B cell (primary cell): ENCODE measurements at regions not wholly inside any gene's neighbourhood (a gene's known extent, or its start where the extent isn't known, plus 50 kb on each side); places are given as distances from the start of the nearest gene placed in this dataset.

Experiments
- ATAC-seq: fragments of 200-7000 bp; cut with Tn5 transposase; one replicate; pipeline ENCODE4 v1.10.0; 2021; ENCODE audit warnings: low read depth, mild to moderate bottlenecking, moderate number of reproducible peaks, moderate library complexity
- CTCF ChIA-PET: fragments of 350-600 bp; sonication (Branson Sonifier 250); formaldehyde crosslinking; loops from one replicate; lab custom pipeline; 2021; ENCODE audit warnings: antibody characterized with exemption, inconsistent platforms; lab: Charles Lee
- POLR2A ChIA-PET: fragments of 350-600 bp; sonication (Branson Sonifier 250); formaldehyde crosslinking; loops from one replicate; lab custom pipeline; 2021; ENCODE audit warnings: antibody characterized with exemption; lab: Charles Lee
- DNase-seq: peaks from one replicate; pipeline ENCODE4 v3.0.0; 2013
- H2AFZ ChIP-seq: 2 replicates; pipeline ENCODE4 v1.6.1; 2012; ENCODE audit warnings: mild to moderate bottlenecking, low read depth, low read length; ENCODE audit not compliant: insufficient read depth, poor library complexity, severe bottlenecking
- H3K27ac ChIP-seq, 2 donors: 1 replicate in 1 of 2; 2 replicates in 1 of 2; pipeline ENCODE4 v1.5.1; 2012 to 2013; ENCODE audit warnings: low read length in 2 of 2, mild to moderate bottlenecking in 2 of 2, moderate library complexity in 1 of 2
- H3K27me3 ChIP-seq, 4 experiments: fragments of 200-600 bp in 1 of 4; sonication (generic) in 1 of 4; replicated peaks in 1 of 4; 1 replicate in 2 of 4; 2 replicates in 2 of 4; pipeline versions ENCODE4 v1.6.1 to v1.7.0; 2013 to 2016; ENCODE audit warnings: low read length in 3 of 4, mild to moderate bottlenecking in 2 of 4, mixed read lengths in 1 of 4, moderate library complexity in 1 of 4; ENCODE audit not compliant: insufficient read depth in 4 of 4, control insufficient read depth in 3 of 4; ENCODE audit errors: control extremely low read depth in 1 of 4
- H3K36me3 ChIP-seq, 2 experiments: replicated peaks in 1 of 2; 1 replicate in 1 of 2; 2 replicates in 1 of 2; pipeline versions ENCODE4 v1.6.1 to v1.7.1; 2013; ENCODE audit warnings: low read length in 1 of 2; ENCODE audit not compliant: insufficient read depth in 2 of 2, control insufficient read depth in 1 of 2; ENCODE audit errors: control extremely low read depth in 1 of 2, extremely low read depth in 1 of 2
- H3K4me1 ChIP-seq, 2 donors: fragments of 200-600 bp in 1 of 2; sonication (generic) in 1 of 2; 1 replicate in 1 of 2; 2 replicates in 1 of 2; pipeline versions ENCODE4 v1.5.1 to v1.6.1; 2013 to 2017; ENCODE audit warnings: low read length in 2 of 2; ENCODE audit not compliant: control insufficient read depth in 2 of 2, insufficient read depth in 2 of 2
- H3K4me2 ChIP-seq: replicated peaks from 2 replicates; pipeline ENCODE3; 2012; ENCODE audit warnings: mild to moderate bottlenecking, low read depth, low read length; ENCODE audit not compliant: poor library complexity, severe bottlenecking
- H3K4me3 ChIP-seq, 5 experiments: fragments of 200-600 bp in 1 of 5; sonication (generic) in 1 of 5; 1 replicate in 3 of 5; 2 replicates in 2 of 5; pipeline versions ENCODE4 v1.5.1 to v1.7.0; 2011 to 2016; ENCODE audit warnings: low read length in 4 of 5, mild to moderate bottlenecking in 4 of 5, low read depth in 2 of 5, control low read depth in 1 of 5, moderate library complexity in 1 of 5; ENCODE audit not compliant: insufficient read depth in 1 of 5; ENCODE audit errors: control extremely low read depth in 1 of 5, extremely low read depth in 1 of 5
- H3K79me2 ChIP-seq: fragments of 200-600 bp; sonication (generic); one replicate; pipeline ENCODE4 v1.6.0; 2016; ENCODE audit warnings: low read length; ENCODE audit not compliant: control insufficient read depth, insufficient read depth
- H3K9ac ChIP-seq: fragments of 200-600 bp; sonication (generic); 2 replicates; pipeline ENCODE4 v1.6.1; 2017; ENCODE audit warnings: mild to moderate bottlenecking, low read length, moderate library complexity
- H3K9me3 ChIP-seq, 3 donors: one replicate each; pipeline versions ENCODE4 v1.6.1 to v1.7.1; 2013; ENCODE audit warnings: low read length in 2 of 3; ENCODE audit not compliant: control insufficient read depth in 2 of 3, insufficient read depth in 1 of 3; ENCODE audit errors: control extremely low read depth in 1 of 3
- H4K20me1 ChIP-seq: 2 replicates; pipeline ENCODE4 v1.6.0; 2012; ENCODE audit warnings: mild to moderate bottlenecking, low read length; ENCODE audit not compliant: insufficient read depth, control insufficient read depth, poor library complexity, severe bottlenecking
- H3K27ac Mint-ChIP-seq: one replicate; pipeline ENCODE4 v1.8.0; 2021; ENCODE audit warnings: mixed read lengths
- H3K27me3 Mint-ChIP-seq: one replicate; pipeline ENCODE4 v1.8.0; 2021; ENCODE audit warnings: mixed read lengths
- H3K4me1 Mint-ChIP-seq: one replicate; pipeline ENCODE4 v1.8.0; 2021; ENCODE audit warnings: mixed read lengths
- H3K4me3 Mint-ChIP-seq: one replicate; pipeline ENCODE4 v1.8.0; 2021; ENCODE audit warnings: mixed read lengths
- H3K9me3 Mint-ChIP-seq: one replicate; pipeline ENCODE4 v1.8.0; 2022; ENCODE audit warnings: mixed read lengths; ENCODE audit not compliant: insufficient read depth
- CTCF ChIP-seq: fragments of 200-600 bp; IDR thresholded peaks from one replicate; pipeline ENCODE4 v1.8.0; 2022; ENCODE audit warnings: antibody characterized with exemption, mild to moderate bottlenecking
- EZH2 ChIP-seq: IDR thresholded peaks from 2 replicates; pipeline ENCODE4 v1.6.1; 2012; ENCODE audit warnings: borderline replicate concordance, low read depth, mild to moderate bottlenecking, moderate library complexity, low read length; ENCODE audit not compliant: insufficient read depth, poor library complexity, severe bottlenecking
- WGBS: methylation state at CpG from one replicate; pipeline ENCODE4 v1.1.5; 2013; ENCODE audit warnings: missing lambda C conversion rate; ENCODE audit not compliant: insufficient coverage; 5-methylcytosine and 5-hydroxymethylcytosine counted together
- intact Hi-C: fragments of 100-400 bp; cut with micrococcal nuclease; formaldehyde crosslinking; loops from one replicate; pipeline ENCODE4 v1.10.0; 2022

- Histone ChIP-seq H4K20me1 (no peaks in the 10 kb centered on the region), H2AFZ (peak overlapping the region; percentile 56), H3K27me3 (no peaks in the 10 kb centered on the region), H3K9ac (peak overlapping the region; percentile 48), H3K79me2 (no peaks in the 10 kb centered on the region), H3K4me2 (peak overlapping the region; percentile 73), H3K4me1 (peaks cover 75 to 93% of the 10 kb centered on the region in 2 donors), H3K36me3 (no peaks in the 10 kb centered on the region), H3K4me3 (peak overlapping the region in 3 of 5 experiments; percentile 36 to 58 (median 48)), H3K9me3 (peaks cover 0 to 3% (median 0%) of the 10 kb centered on the region in 3 donors), H3K27ac (peak overlapping the region; percentile 67 to 75)
- ChIA-PET CTCF (interaction anchor here (0.8 to 23.4 kb wide), 9 partner anchors 8 to 233 kb away, joined by 3 to 433 read pairs (median 3); no protein-coding TSS in a partner anchor), POLR2A (interaction anchor here (0.6 to 1.1 kb wide), 4 partner anchors 17 to 93 kb away, joined by 3 to 4 read pairs (median 3); no protein-coding TSS in a partner anchor)
- no peaks in the 10 kb centered on the region for H3K27me3 Mint-ChIP-seq
- peak; percentile 69 for DNase-seq
- 66% methylated on average over 17 of the region's 20 CpGs for WGBS
- TF ChIP-seq CTCF (no peak), EZH2 (no peak)
- intact Hi-C loops = loop anchor here (2.0 kb wide), 1 partner anchor 22 kb away; no protein-coding TSS in a partner anchor
- peak overlapping the region; percentile 86 for H3K4me3 Mint-ChIP-seq
- H3K27ac Mint-ChIP-seq = peak overlapping the region; percentile 97
- peaks cover 78% of the 10 kb centered on the region for H3K4me1 Mint-ChIP-seq
- H3K9me3 Mint-ChIP-seq = no peaks in the 10 kb centered on the region
- peak; percentile 42 for ATAC-seq
These were observed 95.8 kb downstream of the IRF8 start for GRCh38 chr16:85994492-85995490.
